ENCODE measurements at regions not wholly inside any gene's neighbourhood (a gene's known extent, or its start where the extent isn't known, plus 50 kb on each side); places are given as distances from the start of the nearest gene placed in this dataset.

DNA sequence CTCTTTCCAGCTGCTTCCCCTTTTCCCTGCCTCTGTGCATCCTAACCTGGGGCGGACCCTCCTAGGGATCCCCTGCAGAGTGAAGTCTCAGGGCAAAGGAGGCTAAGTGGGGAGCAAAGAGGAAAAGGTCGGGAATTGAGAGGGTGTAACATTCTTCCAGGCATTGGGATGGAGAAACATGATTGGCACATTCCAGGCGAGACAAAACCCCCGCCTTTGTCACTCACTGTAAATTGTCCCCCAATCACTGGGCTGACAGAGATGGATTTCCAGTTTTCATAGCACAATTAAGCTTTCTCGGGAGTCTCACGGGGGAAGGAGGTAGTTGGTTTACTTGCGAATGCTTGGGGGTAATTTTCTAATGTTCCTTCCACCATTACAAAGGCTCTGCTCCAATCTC, 74.9 kb downstream of the MIAT start:
- no peaks in the 10 kb centered on the region for H3K4me1 ChIP-seq
- ATAC-seq = no peak
- H3K36me3 ChIP-seq = no peaks in the 10 kb centered on the region
- TF ChIP-seq, protein P1, sequence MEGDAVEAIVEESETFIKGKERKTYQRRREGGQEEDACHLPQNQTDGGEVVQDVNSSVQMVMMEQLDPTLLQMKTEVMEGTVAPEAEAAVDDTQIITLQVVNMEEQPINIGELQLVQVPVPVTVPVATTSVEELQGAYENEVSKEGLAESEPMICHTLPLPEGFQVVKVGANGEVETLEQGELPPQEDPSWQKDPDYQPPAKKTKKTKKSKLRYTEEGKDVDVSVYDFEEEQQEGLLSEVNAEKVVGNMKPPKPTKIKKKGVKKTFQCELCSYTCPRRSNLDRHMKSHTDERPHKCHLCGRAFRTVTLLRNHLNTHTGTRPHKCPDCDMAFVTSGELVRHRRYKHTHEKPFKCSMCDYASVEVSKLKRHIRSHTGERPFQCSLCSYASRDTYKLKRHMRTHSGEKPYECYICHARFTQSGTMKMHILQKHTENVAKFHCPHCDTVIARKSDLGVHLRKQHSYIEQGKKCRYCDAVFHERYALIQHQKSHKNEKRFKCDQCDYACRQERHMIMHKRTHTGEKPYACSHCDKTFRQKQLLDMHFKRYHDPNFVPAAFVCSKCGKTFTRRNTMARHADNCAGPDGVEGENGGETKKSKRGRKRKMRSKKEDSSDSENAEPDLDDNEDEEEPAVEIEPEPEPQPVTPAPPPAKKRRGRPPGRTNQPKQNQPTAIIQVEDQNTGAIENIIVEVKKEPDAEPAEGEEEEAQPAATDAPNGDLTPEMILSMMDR (IDR thresholded peaks at IDR 0.05) = no peak
- H3K27ac ChIP-seq = no peak overlapping the region
- DNase-seq = no peak
- intact Hi-C loops (cut with DNase I) = no loop called here
- no peaks in the 10 kb centered on the region for H3K27me3 ChIP-seq
- H3K9me3 ChIP-seq = no peaks in the 10 kb centered on the region
- no peak overlapping the region for H3K4me3 ChIP-seq

DNA sequence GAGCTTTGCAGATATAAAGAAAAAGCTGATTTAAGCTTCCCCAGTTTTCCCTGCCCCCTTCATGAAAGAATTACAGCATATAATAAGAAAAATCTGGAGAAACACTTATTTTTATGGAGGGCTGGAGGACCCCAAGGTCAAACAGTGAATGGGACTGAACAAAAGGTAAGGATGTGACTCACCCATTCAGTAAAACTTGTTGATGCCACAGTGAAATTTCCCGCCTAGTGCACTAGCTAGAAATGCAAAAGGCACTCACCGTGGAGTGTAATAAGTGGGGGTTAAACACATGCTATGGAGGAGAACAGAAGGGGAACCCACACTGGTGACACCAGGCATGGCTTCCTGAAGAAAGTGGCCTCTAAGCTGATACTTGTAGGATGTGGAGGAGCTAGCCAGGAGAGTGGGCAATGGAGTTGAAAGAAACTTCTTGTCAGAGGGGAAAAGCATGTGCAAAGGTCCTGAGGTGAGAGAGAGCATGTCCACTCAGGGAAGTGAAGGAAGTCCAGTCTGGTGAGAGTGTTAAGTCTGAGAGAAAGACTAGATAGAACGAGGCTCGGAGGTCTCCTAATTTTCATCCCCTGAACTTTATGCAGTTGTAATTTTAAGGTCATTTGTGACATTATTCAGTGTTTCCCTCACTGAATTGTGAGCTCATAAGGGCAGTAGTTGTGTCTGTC, 77.1 kb downstream of the MIAT start:
- TF ChIP-seq, protein P1 (IDR thresholded peaks at IDR 0.05) = no peak
- no peaks in the 10 kb centered on the region for H3K36me3 ChIP-seq
- H3K9me3 ChIP-seq = no peaks in the 10 kb centered on the region
- no peaks in the 10 kb centered on the region for H3K27me3 ChIP-seq
- DNase-seq (no peak), ATAC-seq (no peak)
- no peak overlapping the region for H3K4me3 ChIP-seq
- intact Hi-C loops (cut with DNase I) = no loop called here
- H3K27ac ChIP-seq = no peak overlapping the region
- no peaks in the 10 kb centered on the region for H3K4me1 ChIP-seq

DNA sequence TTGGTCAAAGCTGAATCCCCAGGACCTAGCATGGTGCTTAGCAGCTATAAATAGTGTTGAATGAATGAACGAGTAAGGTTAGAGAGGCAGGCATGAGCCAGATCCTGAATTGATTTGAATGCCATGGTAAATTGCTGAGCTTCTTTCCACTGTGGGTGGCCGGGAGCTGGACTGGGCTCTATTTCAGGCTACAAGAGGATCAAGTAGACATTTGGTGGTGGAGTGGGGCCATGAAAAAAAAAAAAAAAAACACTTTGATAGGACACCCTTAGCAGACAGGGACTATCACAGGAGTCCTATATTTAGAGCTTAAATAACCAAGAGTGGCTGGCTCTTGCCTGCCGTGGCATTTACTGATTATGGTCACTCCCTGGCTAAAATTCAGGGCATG, 77.6 kb downstream of the MIAT start:
- Histone ChIP-seq H3K9me3 (no peaks in the 10 kb centered on the region), H3K27ac (no peak overlapping the region), H3K36me3 (no peaks in the 10 kb centered on the region), H3K4me1 (no peaks in the 10 kb centered on the region), H3K27me3 (no peaks in the 10 kb centered on the region), H3K4me3 (no peak overlapping the region)
- intact Hi-C loops (cut with DNase I) = no loop called here
- ATAC-seq (no peak), DNase-seq (no peak)
- TF ChIP-seq, protein P1 (IDR thresholded peaks at IDR 0.05) = no peak

DNA sequence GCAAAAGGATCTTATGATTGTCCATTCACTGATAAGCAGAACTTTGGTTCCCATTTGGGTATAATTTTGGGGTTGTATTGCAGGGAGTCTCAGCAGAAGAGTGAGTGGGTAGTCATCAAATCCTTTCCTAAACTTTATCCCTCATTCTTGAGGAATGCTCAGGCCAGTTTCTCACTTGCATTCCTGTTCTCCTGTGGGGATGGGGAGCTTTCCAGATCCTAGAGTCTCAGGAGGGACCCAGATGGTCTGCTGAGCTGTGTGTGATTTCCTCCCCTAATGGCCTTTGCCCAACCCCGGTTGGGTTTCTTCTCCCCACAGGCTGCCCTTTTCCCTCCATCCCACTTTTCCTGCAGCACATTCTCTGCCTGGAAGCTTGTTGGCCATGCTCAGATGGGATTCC, 79.9 kb downstream of the MIAT start:
- TF ChIP-seq, protein P1 (IDR thresholded peaks at IDR 0.05) = no peak
- no peak overlapping the region for H3K4me3 ChIP-seq
- intact Hi-C loops (cut with DNase I) = no loop called here
- no peak for ATAC-seq
- no peaks in the 10 kb centered on the region for H3K27me3 ChIP-seq
- H3K9me3 ChIP-seq = no peaks in the 10 kb centered on the region
- no peak for DNase-seq
- H3K36me3 ChIP-seq = no peaks in the 10 kb centered on the region
- no peaks in the 10 kb centered on the region for H3K4me1 ChIP-seq
- no peak overlapping the region for H3K27ac ChIP-seq

DNA sequence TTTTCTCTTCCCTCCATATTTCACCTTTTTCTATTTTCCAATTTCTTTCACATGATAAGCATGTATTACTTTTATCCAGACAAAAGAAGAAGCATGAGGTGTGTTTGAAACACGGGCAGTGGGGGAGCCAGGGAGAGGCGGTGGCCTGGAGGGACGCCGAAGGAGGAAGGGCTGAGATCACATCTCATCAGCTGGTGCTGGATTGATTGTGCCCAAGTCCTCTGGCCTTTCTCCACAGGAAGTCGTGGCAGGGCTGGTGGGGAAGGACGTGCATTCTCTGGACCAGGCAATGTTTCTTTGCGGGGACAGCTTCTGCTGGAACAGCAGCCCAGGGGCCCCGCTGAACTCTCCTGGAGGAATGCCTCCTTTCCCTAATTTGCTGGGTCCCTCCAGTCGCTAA, 82.9 kb downstream of the MIAT start:
- no peak overlapping the region for H3K27ac ChIP-seq
- no peak overlapping the region for H3K4me3 ChIP-seq
- H3K27me3 ChIP-seq = no peaks in the 10 kb centered on the region
- ATAC-seq (peak; percentile 34), DNase-seq (no peak)
- TF ChIP-seq, protein P1 (IDR thresholded peaks at IDR 0.05) = no peak
- H3K36me3 ChIP-seq = no peaks in the 10 kb centered on the region
- no peaks in the 10 kb centered on the region for H3K9me3 ChIP-seq
- no peaks in the 10 kb centered on the region for H3K4me1 ChIP-seq
- intact Hi-C loops (cut with DNase I) = no loop called here

DNA sequence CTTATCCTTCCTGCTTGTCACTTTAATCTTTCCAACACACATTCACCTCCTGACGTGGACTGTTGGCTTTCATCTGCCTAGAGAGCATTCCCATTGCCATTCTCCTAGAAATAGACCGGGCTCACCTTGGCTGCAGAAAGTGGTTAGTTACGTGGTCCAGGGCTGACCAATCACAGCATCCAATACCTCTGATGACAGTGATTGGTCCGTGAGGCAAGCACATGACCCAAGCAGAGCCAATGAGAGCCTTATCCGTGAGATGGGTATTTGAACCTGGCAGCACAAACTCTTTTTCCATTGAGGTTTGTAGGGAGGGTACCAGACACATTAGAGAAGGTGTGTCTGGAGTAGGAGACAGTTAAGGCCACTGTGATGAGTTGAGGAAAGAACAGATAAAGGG, 85.8 kb downstream of the MIAT start:
- Histone ChIP-seq H3K27ac (no peak overlapping the region), H3K4me3 (no peak overlapping the region), H3K9me3 (no peaks in the 10 kb centered on the region), H3K36me3 (no peaks in the 10 kb centered on the region), H3K4me1 (no peaks in the 10 kb centered on the region), H3K27me3 (no peaks in the 10 kb centered on the region)
- no peak for ATAC-seq
- TF ChIP-seq, protein P1 (IDR thresholded peaks at IDR 0.05) = no peak
- DNase-seq = no peak
- intact Hi-C loops (cut with DNase I) = no loop called here
